Superior temporal gyrus (tissue), 1 donor: ENCODE measurements at regions not wholly inside any gene's neighbourhood (a gene's known extent, or its start where the extent isn't known, plus 50 kb on each side); places are given as distances from the start of the nearest gene placed in this dataset.
A peak's percentile ranks its signal among the peaks of the same experiment; 100 is the strongest.
"Not testable (repeated sequence)": the region's sequence is repeated elsewhere in the genome, so short reads cannot be mapped to it uniquely, and the experiment has no call there.

Experiments used
- DNase-seq: peaks from one replicate; pipeline ENCODE4 v3.0.0-alpha.2; 2016; ENCODE audit errors: extremely low spot score

- no peak for DNase-seq
Observed at GRCh38 chr2:67290451-67291290, 106.5 kb upstream of the ETAA1 start.

DNA sequence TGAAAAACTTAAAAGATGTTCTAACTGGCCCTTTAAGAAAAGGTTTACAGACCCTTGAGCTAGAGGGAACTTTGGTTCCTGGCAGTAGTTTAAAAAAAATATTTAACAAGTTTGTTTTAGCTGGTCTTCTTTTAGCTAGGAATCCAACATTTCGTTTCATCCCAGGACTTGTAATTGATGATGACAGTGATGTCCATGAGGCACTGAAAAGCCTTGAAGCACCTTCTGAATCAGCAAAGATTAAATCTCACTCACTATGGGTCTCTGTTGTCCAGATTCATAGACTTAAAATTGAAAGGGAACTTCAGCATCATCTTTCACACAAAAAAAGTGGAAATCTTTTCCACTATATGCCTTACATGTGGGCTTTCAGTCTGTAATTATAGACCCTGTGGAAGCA is 102.9 kb upstream of the ETAA1 start:
- no peak for DNase-seq

DNA sequence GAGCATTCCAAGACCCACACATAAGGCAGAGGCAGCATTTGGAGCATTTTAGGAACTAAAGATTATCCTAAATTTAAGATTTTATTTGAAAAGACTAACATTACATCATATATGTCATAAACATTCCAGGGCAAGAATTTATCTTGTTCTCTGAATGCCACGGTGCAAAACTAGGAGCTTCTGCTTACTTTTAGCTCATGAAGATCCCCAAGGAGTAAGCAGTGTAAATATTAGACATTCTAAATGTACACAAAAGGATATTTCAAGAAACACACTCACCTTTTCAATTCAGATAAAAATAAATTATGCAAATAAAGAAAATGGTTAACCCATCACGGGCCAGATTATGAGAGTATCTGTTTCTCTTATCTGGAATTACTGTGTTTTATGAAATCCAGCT is 101.7 kb upstream of the ETAA1 start:
- peak; percentile 25 for DNase-seq

- DNase-seq, result peak; percentile 49
Observed at GRCh38 chr2:67295851-67296250, 101.3 kb upstream of the ETAA1 start.

DNA sequence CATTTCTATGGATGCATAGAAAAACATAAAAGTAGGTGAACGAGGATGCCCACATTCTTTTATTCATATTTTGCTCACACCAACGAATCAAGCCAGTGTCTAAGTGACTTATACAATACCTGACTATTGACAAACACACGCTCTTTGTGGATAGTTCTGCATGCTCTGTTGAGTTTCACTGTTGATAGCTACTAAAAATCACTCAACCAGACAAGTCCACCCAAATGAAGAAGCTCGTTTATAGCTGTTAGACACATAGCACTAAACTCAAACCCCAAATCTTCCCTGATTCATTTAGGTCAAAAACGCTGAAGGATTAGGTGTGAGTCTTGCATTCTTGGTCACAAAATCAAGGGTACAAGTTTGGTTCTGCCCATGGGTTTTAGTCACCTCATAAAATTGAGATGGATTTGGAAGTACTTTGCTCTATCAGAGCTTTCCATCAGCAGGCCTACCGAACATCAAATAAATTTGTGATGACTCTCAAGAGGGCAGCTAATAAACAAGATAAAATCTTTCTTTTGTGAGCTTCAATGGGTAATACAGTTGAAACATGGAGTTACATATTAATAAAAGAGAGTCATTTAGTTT is 92.7 kb upstream of the ETAA1 start:
- DNase-seq, result no peak

DNA sequence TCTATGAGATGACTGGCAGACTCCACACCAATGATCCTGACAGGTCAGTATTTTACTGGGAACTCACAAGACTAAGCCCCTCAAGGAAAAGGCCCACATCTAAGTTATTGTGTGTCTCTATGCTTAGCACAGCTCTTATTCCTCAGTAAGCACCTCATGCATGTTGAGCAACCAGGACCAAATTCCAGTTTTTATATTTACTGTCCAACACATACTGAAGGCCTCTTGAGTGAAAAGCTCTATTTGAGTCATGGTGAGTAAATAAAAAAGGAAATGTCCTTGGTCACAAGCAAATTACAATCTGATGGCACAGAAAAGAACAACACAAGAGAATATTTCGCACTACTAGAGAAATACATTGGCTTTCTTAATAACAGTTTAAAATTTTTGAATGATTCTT is 87.9 kb upstream of the ETAA1 start:
- no peak for DNase-seq

DNA sequence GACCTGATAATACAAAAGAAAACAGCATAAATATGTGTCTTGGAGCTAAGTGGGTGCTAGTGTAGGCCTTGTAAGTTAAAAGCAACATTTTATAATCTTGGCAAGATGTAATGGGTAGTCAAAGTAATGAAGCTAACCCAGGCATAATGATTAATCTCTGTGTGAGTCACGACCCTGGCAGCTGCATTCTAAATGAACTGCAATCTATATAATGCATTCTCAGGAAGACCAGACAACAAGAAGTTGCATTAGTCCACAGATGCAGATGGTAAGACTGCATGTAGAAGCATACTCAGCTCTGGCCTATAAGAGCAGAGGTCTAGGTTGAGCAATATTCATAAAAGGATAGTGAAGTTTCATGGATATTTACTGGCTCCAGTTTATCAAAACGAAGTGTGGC is 85.6 kb upstream of the ETAA1 start:
- DNase-seq, result no peak

- DNase-seq, result no peak
Observed at GRCh38 chr2:67312871-67313270, 84.3 kb upstream of the ETAA1 start.

GRCh38 chr2:67313536-67313935 is 83.6 kb upstream of the ETAA1 start:
- no peak for DNase-seq

DNA sequence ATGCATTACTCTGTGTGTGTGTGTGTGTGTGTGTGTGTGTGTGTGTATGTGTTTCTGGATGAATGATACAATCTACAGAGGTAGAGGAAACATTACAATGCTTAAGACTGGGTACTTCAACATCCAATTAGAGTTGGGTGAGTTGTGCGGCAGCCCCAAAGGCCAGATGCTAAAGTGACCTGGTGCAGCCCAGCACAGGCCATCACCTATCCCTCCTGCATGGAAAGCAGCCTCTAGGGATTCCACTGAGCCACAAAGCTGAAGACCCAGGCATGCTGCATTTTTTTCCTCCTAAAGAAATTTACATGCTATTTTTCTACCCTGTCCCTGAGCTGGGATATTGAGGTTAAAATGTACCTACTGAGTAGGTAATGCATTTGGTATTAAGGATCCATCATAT is 79.1 kb upstream of the ETAA1 start:
- no peak for DNase-seq

GRCh38 chr2:67318563-67318962 is 78.6 kb upstream of the ETAA1 start:
- no peak for DNase-seq

DNA sequence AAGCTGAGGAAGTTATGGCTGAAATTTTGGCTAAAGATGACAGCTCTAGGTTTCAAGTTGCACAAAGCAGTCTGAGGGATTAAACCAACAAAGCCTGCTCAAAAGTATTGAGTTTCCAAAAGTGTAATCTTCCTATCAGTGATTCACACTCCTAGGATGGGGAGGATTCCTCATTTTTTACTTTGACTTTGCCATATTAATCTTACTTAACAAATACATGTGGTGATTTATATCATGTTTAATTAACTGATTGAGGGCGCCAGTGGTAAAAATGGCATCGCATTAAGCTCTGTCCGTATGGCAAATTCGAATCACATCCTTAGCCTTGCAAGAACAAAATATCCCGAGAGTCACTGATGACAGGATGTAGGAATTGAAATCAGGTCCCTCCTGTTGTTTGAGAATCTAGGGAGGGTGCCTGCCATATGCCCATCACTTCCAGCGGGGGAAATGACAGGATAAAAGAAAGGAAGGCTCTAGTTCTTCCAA is 78.1 kb upstream of the ETAA1 start:
- DNase-seq, result no peak

DNA sequence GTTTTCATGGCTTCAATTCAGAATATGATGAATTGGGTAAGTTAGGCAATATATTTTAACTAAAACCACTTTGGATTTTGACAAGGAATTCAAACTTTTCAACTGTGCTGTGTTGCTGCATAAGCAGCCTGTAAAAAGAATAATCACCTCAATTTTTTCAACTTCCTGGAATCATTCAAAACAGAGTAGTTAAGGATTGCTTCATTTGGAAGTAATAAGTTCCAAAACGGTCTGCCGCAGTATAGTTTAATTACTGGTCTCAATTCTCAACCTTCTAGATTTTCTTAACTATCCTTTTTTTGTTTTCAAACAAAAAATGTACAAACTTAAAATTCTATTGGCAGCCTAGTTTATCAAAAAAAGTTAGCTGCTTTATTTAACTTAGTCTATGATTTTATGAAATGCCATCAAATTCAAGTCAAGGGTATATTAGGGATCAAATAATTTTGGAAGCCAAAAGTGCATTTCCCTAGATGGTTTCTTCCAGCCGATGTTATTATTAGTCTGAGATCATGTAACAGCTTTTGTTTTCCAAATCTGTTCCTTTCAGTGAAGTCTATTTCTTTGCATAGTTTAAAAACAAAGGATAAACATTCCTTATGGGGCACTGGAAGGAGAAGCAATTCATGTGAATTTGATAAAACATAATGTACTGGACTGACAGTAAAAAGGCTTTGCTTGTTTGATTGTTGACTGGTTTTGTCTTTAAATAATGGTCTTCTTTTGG is 76.1 kb upstream of the ETAA1 start:
- DNase-seq, result no peak

DNA sequence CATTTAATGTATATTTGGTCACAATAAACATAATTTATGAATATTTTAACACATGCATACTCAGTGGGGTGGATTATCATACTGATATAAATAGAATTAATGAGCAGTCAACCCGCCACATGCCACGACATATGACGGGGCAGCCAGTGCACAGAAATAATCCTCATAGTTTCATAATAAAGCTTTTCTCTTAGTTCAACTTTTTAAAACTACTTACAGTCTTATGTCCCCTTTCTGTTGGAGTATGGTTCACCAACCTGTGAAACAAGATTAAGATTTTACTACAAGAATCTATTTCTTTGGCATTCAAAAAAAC is 75.6 kb upstream of the ETAA1 start:
- DNase-seq, result no peak

DNA sequence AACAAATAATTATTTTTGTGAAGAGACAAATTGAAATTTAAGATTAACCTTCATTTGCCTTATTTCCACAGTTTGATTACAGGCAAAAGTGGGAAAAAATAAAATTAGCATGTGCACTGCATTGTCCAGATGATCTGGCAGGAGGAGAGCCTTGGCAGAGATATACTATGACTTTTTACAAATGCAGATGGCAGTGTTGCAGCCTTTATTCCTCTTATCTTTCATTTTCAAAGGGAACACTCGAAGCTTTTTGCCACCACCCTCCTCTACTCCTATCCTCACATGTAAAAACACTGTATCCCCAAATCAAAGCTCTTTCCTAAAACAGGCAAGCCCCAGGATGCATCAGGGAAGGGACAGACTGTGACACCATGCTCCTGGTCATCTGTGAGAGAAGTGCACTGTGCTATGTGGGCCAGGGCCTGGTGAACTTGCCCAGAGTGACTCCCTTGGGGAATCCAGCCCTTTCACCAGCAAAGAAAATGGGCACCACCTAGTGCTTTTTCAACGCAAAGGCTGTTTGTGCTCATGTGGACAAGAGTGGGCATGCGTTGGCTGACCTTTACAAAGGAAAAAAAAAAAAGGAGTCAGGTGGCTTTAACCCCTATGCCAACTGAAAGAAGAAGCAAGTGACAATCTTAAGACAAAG is 74.7 kb upstream of the ETAA1 start:
- peak; percentile 47 for DNase-seq

- no peak for DNase-seq
Observed at GRCh38 chr2:67323209-67323991, 73.7 kb upstream of the ETAA1 start.

- DNase-seq, result no peak
Observed at GRCh38 chr2:67329513-67329912, 67.6 kb upstream of the ETAA1 start.

DNA sequence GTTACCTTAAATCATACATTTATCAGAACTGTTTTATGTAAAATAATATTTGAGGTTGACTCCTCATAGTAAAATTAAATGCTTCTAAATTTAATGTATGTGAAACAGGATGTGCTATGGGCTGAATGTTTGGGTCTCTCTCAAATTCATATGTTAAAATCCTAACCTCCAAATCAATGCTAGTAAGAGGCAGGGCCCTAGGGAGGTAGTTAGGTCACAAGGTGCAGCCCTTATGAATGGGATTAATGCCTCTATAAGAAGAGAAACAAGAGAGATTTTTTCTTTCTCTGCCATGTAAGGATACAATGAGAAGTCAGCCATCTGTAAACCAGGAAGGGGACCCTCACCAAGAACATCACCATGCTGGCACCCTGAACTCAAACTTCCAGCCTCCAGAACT is 67.2 kb upstream of the ETAA1 start:
- DNase-seq, result no peak

GRCh38 chr2:67331419-67332086 is 65.6 kb upstream of the ETAA1 start:
- not testable (repeated sequence) for DNase-seq

DNA sequence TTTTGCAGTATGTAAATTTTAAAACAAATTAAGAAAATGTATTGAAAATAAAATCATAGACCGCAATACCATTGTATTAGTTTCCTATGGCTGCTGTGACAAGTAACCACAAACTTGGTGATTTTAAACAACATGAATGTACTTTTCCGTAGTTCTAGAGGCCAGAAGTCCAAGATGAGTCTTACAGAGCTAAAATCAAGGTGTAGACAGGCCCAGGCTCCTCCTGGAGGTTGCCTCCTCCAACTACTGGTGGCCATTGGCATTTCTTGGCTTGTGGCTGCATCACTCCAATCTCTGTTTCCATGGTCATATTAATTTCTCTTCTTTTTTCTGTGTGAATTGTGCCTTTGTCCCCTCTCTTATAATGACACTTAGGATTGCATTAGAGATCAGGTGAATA is 59.2 kb upstream of the ETAA1 start:
- no peak for DNase-seq

GRCh38 chr2:67338601-67339233 is 58.4 kb upstream of the ETAA1 start:
- no peak for DNase-seq
